Activated naive CD4-positive, alpha-beta T cell treated with Interleukin-2 at 50 U/mL for 16 hours (primary cell): ENCODE measurements at regions not wholly inside any gene's neighbourhood (a gene's known extent, or its start where the extent isn't known, plus 50 kb on each side); places are given as distances from the start of the nearest gene placed in this dataset.
"Not testable (repeated sequence)": the region's sequence is repeated elsewhere in the genome, so short reads cannot be mapped to it uniquely, and the experiment has no call there.

Experiments
- DNase-seq: peaks from one replicate; pipeline ENCODE4 v3.0.0-alpha.2; 2020

DNA sequence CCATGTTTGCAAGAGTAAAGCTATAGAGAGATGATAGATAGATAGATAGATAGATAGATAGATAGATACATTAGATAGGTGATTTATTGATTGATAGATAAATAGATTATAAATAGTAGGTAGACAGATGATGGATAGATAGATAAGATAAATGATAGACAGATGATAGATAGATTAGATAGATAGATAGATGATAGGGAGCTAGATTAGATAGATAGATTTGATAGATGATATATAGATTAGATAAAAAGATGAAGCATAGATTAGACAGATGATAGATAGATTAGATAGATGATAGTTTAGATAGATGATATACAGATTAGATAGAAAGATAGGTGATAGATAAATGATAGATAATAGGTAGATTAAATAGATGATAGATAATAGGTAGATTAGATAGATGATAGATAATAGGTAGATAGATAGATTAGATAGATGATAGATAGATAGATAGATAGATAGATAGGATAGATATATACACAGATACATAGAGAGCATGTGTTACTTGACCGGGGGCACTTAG, 243.3 kb upstream of the FOXK1 start:
- DNase-seq = no peak

GRCh38 chr7:4439444-4439843, 242.7 kb upstream of the FOXK1 start:
- no peak for DNase-seq

DNA sequence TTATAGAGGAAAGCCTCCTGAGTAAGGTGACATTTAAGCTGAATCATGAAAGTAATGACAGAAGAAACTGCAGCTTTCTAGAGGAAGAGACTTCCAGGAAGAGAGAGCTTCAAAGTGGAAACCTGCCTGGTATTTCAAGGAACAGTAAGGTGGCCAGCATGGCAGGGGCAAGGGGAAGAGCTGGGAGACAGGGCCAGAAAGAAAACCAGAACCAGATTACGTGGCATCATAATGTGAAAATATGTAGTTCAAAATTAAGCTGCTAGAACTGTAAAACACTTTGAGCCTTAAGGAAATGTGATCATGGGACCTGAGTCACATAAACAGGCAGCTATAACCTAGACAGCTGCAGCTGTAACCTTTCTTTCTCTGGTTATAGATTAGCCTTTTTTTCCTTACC, 238.0 kb upstream of the FOXK1 start:
- no peak for DNase-seq

GRCh38 chr7:4445777-4446176, 236.3 kb upstream of the FOXK1 start:
- no peak for DNase-seq

DNA sequence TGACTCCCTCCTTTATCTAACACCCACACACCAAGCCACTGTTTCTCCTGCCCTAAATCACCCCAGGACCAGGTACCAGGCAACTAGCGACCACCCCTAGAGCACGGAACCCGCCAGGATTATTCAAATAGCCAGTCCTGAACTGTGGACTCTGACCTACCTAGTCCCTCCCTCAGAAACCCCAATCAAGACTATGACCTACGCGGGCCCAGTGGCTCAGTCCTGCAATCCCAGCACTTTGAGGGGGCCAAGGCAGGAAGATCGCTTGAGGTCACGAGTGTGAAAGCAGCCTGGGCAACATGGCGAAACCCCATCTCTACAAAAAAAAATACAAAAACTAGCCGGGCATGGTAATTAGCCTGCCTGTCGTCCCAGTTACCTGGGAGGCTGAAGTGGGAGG, 232.8 kb upstream of the FOXK1 start:
- no peak for DNase-seq

DNA sequence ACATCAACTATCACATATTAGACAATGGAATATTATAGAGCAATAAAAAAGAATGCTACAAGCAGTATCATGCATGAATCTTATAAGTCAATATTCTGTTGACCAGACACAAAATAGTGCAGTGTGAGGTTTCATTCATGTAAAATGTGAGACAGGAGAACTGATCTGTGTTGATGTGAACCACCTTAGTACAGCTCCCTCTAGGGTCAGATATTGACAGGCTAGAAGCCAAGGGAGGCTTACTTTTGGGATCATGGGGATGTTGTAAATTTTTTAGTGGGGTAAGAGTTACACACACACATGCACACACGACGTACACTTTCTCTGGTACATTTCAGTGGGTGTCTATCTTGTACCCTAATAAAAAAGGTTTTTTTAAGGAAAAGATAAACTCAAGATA, 231.6 kb upstream of the FOXK1 start:
- DNase-seq = no peak

DNA sequence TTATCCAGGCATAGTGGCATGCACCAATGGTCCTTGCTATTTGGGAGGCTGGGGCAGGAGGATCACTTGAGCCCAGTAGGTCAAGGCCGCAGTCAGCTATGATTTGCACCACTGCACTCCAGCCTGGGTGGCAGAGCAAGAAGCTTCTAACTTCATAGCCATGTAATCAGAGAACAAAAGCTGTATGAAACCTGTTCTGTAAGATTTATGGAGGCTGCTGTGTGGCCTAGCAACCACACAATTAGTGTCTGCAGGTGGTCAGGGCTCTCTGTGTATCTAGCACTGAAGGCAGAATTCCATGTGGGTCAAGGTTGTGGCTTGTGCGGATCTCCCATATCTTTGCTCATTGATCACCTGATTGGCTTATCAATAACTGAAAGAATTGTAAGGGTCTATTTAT, 221.5 kb upstream of the FOXK1 start:
- no peak for DNase-seq

DNA sequence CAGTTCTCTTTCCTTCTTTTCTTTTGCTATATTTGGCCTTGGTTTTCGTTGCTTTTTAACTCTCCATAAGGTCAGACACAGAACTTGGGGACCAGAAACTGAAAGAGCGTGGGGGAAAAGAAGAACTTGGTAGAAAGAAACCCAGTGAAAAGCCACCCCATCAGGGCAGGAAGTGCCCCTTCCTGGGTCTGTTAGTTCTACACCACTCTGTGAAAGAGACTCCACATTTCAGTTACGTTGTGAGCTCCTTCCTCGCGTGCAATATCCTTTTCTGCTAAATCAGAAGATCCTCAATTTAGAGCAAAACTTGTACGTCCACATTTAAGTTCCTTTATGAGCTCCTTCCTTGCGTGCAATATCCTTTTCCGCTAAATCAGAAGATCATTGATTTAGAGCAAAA, 220.6 kb upstream of the FOXK1 start:
- no peak for DNase-seq

GRCh38 chr7:4468320-4469102, 213.6 kb upstream of the FOXK1 start:
- no peak for DNase-seq

- DNase-seq = no peak
Observed at GRCh38 chr7:4470246-4470645, 211.8 kb upstream of the FOXK1 start.

DNA sequence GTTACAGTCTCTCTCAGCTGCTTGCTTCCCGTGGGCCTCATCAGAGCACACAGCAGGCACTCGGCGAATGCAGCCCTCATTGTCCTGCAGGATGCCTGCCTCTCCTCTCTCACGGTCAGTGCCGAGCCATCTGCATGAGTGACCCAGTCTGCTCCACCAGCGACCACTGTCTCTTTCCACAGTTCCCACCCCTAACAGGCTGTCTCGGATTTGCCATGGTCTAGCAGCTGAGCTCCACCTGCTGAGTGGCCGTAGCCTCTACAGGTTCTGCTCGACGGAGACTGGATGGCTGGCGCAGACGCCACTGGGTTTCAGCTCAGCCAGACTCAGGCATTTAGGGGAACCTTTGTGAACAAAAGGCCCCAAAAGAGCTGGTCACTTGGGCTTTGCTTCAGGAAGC, 209.4 kb upstream of the FOXK1 start:
- DNase-seq = no peak

GRCh38 chr7:4479367-4480039, 202.6 kb upstream of the FOXK1 start:
- no peak for DNase-seq

DNA sequence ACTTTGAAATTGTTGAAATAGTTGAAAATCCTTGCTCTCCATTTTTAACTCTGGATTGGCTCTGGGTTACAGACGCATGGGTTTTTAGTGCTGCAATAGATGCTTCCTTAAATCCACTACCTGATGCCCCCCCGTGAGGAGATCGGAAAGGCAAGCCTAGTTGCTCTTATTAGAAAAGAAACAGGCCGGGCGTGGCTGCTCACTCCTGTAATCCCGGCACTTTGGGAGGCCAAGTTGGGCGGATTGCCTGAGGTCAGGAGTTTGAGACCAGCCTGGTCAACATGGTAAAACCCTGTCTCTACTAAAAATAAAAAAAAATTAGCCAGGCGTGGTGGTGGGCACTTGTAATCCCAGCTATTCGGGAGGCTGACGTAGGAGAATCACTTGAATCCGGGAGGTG, 202.0 kb upstream of the FOXK1 start:
- not testable (repeated sequence) for DNase-seq

DNA sequence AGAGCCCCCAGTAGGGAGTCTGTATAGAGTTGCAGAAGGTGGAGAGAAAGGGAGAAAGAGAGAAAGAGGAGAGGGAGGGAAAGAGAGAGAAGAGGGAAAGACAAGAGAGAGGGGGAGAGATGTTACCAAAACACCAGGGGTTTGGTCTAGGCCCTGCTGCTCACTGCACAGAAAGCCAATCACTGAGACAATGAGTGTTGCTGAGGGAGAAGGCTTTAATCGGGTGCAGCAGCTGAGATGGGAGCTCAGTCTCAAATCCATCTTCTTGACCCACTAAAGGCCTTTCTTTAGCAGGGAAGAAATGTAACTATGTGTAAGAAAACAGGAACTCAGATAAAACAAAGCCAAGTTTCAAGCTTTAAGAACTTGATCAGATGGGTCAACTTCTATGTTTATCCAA, 198.2 kb upstream of the FOXK1 start:
- no peak for DNase-seq

- no peak for DNase-seq
Observed at GRCh38 chr7:4484545-4484944, 197.6 kb upstream of the FOXK1 start.

DNA sequence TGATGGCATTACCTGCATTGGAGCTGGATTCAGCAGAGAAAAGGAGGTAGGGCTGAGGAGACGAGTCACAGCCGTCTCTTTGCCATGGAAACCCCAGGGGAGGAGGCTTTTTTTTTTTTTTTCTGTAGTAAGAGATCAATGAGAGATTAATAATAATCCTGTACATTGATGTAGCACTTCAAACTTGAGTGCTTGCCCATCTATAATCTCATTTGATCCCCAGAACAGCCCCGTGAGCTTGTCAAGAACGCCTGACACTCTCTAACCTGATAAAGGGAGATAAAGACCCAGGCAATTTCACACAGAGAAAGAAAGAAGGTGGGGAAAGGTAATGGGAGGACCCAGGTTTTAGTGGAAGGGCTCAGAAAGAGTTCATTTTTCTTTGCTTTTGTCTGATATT, 195.2 kb upstream of the FOXK1 start:
- no peak for DNase-seq

DNA sequence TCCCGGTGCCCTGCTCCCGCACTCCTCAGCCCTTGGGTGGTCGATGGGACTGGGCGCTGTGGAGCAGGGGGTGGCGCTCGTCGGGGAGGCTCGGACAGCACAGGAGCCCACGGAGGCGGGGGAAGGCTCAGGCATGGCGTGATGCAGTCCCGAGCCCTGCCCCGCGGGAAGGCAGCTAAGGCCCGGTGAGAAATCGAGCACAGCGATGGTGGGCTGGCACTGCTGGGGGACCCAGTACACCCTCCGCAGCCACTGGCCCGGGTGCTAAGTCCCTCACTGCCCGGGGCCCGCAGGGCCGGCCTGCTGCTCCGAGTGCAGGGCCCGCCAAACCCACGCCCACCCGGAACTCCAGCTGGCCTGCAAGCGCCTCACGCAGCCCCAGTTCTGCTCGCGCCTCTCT, 185.2 kb upstream of the FOXK1 start:
- not testable (repeated sequence) for DNase-seq

- no peak for DNase-seq
Observed at GRCh38 chr7:4500812-4501211, 181.3 kb upstream of the FOXK1 start.

DNA sequence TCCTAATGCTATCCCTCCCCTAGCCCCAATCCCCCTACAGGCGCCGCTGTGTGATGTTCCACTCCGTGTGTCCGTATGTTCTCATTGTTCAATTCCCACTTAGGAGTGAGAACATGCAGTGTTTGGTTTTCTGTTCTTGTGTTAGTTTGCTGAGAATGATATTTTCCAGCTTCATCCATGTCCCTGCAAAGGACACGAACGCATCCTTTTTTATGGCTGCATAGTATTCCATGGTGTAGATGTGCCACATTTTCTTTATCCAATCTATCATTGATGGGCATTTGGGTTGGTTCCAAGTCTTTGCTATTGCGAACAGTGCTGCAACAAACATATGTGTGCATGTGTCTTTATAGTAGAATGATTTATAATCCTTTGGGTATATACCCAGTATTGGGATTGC, 174.2 kb upstream of the FOXK1 start:
- not testable (repeated sequence) for DNase-seq

DNA sequence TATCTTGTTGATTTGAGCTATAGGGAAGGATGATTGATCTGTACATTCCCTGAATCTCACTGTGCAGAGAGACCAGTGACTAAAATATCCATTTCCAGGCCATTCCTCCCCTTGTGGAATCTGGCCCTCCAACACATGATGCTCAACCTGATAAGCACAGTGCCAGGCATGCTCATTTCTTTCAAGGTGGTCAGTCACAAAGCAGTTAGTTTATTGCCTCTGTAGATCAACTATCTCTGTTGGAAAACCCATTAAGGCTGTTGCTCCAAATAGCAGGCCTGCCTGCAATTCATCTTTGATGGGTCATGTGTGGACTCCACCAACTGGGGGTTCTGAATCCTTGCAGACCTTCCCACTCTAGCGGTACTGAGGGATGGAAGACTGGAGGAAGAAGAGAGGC, 168.6 kb upstream of the FOXK1 start:
- no peak for DNase-seq

- no peak for DNase-seq
Observed at GRCh38 chr7:4519819-4520520, 162.1 kb upstream of the FOXK1 start.

DNA sequence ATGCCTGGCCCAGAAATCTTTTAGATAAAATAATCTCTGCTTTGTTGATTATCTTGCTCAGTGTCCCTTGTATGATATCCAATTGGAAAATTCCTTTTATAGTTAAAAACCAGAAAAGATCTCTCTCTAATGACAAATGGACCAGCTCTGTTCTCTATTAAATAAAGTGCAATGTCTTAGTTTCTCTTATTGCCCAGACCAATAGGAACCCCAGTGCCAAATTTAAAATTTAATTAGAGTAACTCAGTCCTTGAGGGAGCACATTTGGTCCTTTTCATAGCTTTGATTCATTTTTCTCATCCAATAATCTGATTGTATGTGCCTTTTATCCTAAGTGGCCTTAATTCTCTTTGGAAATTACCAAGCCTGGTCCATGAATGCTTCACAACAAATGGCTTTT, 158.9 kb upstream of the FOXK1 start:
- no peak for DNase-seq

DNA sequence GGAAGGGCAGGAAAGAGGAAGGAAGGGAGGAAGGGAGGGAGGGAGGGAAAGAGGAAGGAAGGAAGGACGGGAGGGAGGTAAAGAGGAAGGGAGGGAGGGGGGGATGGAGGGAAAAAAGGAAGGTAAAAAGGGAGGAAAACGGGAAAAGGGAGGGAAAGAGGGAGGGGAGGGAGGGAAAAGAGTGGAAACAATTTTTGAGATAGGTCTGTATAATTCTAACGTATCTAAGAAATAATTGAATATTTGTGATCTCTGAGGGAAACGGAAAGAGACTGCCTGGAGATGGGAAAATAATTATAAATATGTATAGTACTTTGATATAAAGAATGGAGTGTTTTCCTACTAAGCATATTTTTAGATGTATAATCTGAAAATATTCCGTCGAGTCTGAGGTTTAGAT, 158.2 kb upstream of the FOXK1 start:
- no peak for DNase-seq

DNA sequence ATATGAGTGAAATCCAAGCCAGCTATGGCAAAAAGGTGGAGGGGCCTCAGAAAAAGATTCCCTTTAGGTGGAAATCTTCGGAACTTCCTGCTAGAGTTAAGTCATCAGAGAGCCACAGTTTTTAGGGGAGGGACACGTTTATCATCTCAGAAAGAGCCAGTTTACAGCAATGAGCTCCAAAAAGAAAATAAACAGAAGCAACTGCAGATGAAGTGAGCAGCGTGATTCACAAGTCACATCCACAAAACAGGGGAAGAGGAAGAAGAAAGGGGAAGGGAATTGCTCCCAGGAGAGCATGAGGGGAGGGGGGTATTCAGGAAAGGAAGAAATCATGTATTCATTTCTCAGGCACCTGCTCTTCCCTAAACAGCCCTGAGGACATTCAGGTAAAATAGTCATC, 156.2 kb upstream of the FOXK1 start:
- DNase-seq = no peak
